ENCODE measurements at regions not wholly inside any gene's neighbourhood (a gene's known extent, or its start where the extent isn't known, plus 50 kb on each side); places are given as distances from the start of the nearest gene placed in this dataset.

DNA sequence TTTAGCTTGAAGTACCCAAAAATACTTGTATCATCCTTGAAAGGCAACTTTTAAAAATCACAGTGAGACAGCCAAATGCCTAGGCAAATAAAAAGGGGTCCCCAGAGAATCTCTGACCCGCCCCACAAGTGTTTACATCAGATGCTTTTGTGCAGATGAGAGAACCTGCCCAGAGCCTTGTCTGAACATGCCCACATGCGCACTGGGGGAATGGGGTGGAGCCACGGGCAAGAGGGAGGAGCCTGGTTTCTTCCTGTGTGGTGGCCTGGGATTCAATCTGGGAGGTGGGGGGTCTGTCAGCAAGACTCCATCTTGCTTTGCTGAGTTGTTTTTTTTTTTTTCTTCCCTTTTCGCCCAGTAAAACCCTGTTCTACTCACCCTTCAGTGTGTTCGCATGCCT is 381.7 kb upstream of the CCDC196 start (continued):
- TF ChIP-seq, protein P1, sequence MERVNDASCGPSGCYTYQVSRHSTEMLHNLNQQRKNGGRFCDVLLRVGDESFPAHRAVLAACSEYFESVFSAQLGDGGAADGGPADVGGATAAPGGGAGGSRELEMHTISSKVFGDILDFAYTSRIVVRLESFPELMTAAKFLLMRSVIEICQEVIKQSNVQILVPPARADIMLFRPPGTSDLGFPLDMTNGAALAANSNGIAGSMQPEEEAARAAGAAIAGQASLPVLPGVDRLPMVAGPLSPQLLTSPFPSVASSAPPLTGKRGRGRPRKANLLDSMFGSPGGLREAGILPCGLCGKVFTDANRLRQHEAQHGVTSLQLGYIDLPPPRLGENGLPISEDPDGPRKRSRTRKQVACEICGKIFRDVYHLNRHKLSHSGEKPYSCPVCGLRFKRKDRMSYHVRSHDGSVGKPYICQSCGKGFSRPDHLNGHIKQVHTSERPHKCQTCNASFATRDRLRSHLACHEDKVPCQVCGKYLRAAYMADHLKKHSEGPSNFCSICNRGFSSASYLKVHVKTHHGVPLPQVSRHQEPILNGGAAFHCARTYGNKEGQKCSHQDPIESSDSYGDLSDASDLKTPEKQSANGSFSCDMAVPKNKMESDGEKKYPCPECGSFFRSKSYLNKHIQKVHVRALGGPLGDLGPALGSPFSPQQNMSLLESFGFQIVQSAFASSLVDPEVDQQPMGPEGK (CRISPR knock-in tag; IDR thresholded peaks at IDR 0.05; ENCODE audit: borderline replicate concordance), result no peak
- TF ChIP-seq SNAI2 (CRISPR knock-in tag; IDR thresholded peaks at IDR 0.05) (no peak), RARB (CRISPR knock-in tag; IDR thresholded peaks at IDR 0.05) (no peak)

DNA sequence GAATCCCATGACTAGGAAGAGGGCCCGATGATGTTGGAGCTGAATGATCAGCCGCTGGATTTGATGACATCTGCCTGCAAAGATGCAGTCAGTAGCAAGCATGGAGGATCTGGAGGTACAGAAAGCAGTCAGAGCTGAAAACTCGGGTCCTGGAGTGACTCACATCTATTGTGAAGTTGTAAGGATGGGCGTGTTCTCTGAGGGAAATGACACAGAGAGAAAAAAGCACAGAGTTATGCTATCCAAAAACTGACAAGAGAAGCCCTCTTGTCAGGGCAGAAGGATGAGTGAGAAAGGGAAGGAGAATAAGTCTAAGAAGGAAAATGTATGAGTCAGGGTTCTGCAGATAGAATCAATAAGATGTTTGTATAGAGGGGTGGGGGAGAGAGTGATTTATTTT is 380.4 kb upstream of the CCDC196 start:
- ATAC-seq, result no peak
- TF ChIP-seq ZNF8 (CRISPR knock-in tag; IDR thresholded peaks at IDR 0.05) (no peak), SNAI2 (CRISPR knock-in tag; IDR thresholded peaks at IDR 0.05) (no peak), PPARA (CRISPR knock-in tag; IDR thresholded peaks at IDR 0.05; ENCODE audit: borderline replicate concordance) (no peak), TCF4 (CRISPR knock-in tag; IDR thresholded peaks at IDR 0.05; ENCODE audit: borderline replicate concordance) (no peak), ZNF70 (CRISPR knock-in tag; IDR thresholded peaks at IDR 0.05) (no peak), ZNF565 (CRISPR knock-in tag; conservative IDR thresholded peaks at IDR 0.05; ENCODE audit: low read depth) (no peak), ISL1 (CRISPR knock-in tag; IDR thresholded peaks at IDR 0.05) (no peak), GLIS3 (CRISPR knock-in tag; IDR thresholded peaks at IDR 0.05) (no peak), CSDC2 (CRISPR knock-in tag; IDR thresholded peaks at IDR 0.05) (no peak), ZFP3 (CRISPR knock-in tag; IDR thresholded peaks at IDR 0.05) (no peak), RARB (CRISPR knock-in tag; IDR thresholded peaks at IDR 0.05) (no peak)
- TF ChIP-seq, protein P2, sequence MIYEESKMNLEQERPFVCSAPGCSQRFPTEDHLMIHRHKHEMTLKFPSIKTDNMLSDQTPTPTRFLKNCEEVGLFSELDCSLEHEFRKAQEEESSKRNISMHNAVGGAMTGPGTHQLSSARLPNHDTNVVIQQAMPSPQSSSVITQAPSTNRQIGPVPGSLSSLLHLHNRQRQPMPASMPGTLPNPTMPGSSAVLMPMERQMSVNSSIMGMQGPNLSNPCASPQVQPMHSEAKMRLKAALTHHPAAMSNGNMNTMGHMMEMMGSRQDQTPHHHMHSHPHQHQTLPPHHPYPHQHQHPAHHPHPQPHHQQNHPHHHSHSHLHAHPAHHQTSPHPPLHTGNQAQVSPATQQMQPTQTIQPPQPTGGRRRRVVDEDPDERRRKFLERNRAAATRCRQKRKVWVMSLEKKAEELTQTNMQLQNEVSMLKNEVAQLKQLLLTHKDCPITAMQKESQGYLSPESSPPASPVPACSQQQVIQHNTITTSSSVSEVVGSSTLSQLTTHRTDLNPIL (CRISPR knock-in tag; IDR thresholded peaks at IDR 0.05; ENCODE audit: low read depth), result no peak
- TF ChIP-seq, protein P3, sequence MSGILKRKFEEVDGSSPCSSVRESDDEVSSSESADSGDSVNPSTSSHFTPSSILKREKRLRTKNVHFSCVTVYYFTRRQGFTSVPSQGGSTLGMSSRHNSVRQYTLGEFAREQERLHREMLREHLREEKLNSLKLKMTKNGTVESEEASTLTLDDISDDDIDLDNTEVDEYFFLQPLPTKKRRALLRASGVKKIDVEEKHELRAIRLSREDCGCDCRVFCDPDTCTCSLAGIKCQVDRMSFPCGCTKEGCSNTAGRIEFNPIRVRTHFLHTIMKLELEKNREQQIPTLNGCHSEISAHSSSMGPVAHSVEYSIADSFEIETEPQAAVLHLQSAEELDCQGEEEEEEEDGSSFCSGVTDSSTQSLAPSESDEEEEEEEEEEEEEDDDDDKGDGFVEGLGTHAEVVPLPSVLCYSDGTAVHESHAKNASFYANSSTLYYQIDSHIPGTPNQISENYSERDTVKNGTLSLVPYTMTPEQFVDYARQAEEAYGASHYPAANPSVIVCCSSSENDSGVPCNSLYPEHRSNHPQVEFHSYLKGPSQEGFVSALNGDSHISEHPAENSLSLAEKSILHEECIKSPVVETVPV (CRISPR knock-in tag; IDR thresholded peaks at IDR 0.05), result no peak
- TF ChIP-seq, protein P4, sequence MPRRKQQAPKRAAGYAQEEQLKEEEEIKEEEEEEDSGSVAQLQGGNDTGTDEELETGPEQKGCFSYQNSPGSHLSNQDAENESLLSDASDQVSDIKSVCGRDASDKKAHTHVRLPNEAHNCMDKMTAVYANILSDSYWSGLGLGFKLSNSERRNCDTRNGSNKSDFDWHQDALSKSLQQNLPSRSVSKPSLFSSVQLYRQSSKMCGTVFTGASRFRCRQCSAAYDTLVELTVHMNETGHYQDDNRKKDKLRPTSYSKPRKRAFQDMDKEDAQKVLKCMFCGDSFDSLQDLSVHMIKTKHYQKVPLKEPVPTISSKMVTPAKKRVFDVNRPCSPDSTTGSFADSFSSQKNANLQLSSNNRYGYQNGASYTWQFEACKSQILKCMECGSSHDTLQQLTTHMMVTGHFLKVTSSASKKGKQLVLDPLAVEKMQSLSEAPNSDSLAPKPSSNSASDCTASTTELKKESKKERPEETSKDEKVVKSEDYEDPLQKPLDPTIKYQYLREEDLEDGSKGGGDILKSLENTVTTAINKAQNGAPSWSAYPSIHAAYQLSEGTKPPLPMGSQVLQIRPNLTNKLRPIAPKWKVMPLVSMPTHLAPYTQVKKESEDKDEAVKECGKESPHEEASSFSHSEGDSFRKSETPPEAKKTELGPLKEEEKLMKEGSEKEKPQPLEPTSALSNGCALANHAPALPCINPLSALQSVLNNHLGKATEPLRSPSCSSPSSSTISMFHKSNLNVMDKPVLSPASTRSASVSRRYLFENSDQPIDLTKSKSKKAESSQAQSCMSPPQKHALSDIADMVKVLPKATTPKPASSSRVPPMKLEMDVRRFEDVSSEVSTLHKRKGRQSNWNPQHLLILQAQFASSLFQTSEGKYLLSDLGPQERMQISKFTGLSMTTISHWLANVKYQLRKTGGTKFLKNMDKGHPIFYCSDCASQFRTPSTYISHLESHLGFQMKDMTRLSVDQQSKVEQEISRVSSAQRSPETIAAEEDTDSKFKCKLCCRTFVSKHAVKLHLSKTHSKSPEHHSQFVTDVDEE (CRISPR knock-in tag; IDR thresholded peaks at IDR 0.05), result no peak

DNA sequence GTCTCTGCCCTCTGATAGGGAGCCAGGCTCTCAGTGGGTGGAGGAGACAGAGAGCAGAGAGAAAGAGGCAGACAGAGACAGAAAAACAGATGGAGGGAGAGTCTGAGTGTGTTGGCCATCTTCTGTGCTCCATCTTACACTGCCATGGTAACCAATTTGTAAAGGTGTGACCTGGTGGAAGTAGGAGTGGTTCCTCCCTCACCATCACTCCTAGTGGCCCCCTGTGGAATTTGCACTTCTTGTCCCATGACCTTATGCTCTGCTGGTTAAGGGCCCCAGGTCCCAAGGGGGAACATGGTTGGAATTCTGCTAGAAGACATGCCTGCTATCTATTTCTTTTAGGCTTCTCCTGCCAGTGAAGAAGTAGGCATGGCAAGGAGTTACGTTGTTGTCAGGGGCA is 376.7 kb upstream of the CCDC196 start:
- no peak for ATAC-seq
- TF ChIP-seq CSDC2 (CRISPR knock-in tag; IDR thresholded peaks at IDR 0.05), result no peak
- no peak for TF ChIP-seq ZC3H10 (CRISPR knock-in tag; IDR thresholded peaks at IDR 0.05)
- TF ChIP-seq TCF4 (CRISPR knock-in tag; IDR thresholded peaks at IDR 0.05; ENCODE audit: borderline replicate concordance), result no peak
- TF ChIP-seq ESRRG (CRISPR knock-in tag; IDR thresholded peaks at IDR 0.05), result no peak
- TF ChIP-seq, protein P2 (CRISPR knock-in tag; IDR thresholded peaks at IDR 0.05; ENCODE audit: low read depth), result no peak
- TF ChIP-seq TOX (CRISPR knock-in tag; IDR thresholded peaks at IDR 0.05; ENCODE audit: borderline replicate concordance), result no peak
- TF ChIP-seq ISL1 (CRISPR knock-in tag; IDR thresholded peaks at IDR 0.05), result no peak
- no peak for TF ChIP-seq ZFP3 (CRISPR knock-in tag; IDR thresholded peaks at IDR 0.05)
- TF ChIP-seq BACH2 (CRISPR knock-in tag; IDR thresholded peaks at IDR 0.05; ENCODE audit: borderline replicate concordance), result no peak
- TF ChIP-seq, protein P5, sequence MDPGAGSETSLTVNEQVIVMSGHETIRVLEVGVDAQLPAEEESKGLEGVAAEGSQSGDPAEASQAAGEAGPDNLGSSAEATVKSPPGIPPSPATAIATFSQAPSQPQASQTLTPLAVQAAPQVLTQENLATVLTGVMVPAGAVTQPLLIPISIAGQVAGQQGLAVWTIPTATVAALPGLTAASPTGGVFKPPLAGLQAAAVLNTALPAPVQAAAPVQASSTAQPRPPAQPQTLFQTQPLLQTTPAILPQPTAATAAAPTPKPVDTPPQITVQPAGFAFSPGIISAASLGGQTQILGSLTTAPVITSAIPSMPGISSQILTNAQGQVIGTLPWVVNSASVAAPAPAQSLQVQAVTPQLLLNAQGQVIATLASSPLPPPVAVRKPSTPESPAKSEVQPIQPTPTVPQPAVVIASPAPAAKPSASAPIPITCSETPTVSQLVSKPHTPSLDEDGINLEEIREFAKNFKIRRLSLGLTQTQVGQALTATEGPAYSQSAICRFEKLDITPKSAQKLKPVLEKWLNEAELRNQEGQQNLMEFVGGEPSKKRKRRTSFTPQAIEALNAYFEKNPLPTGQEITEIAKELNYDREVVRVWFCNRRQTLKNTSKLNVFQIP (CRISPR knock-in tag; IDR thresholded peaks at IDR 0.05; ENCODE audit: borderline replicate concordance, low read depth), result no peak
- TF ChIP-seq, protein P1 (CRISPR knock-in tag; IDR thresholded peaks at IDR 0.05; ENCODE audit: borderline replicate concordance), result no peak
- TF ChIP-seq PPARA (CRISPR knock-in tag; IDR thresholded peaks at IDR 0.05; ENCODE audit: borderline replicate concordance), result no peak
- no peak for TF ChIP-seq ARNTL (CRISPR knock-in tag; IDR thresholded peaks at IDR 0.05; ENCODE audit: borderline replicate concordance, low read depth)
- TF ChIP-seq RARB (CRISPR knock-in tag; IDR thresholded peaks at IDR 0.05), result no peak
- no peak for TF ChIP-seq ZNF8 (CRISPR knock-in tag; IDR thresholded peaks at IDR 0.05)
- TF ChIP-seq ZNF565 (CRISPR knock-in tag; conservative IDR thresholded peaks at IDR 0.05; ENCODE audit: low read depth), result no peak
- TF ChIP-seq, protein P4 (CRISPR knock-in tag; IDR thresholded peaks at IDR 0.05), result no peak
- TF ChIP-seq ZNF70 (CRISPR knock-in tag; IDR thresholded peaks at IDR 0.05), result no peak

Data from SK-N-SH treated with all-trans-retinoic acid at 6 μM for 48 hours (cell line).